ENCODE measurements at regions not wholly inside any gene's neighbourhood (a gene's known extent, or its start where the extent isn't known, plus 50 kb on each side); places are given as distances from the start of the nearest gene placed in this dataset.

DNA sequence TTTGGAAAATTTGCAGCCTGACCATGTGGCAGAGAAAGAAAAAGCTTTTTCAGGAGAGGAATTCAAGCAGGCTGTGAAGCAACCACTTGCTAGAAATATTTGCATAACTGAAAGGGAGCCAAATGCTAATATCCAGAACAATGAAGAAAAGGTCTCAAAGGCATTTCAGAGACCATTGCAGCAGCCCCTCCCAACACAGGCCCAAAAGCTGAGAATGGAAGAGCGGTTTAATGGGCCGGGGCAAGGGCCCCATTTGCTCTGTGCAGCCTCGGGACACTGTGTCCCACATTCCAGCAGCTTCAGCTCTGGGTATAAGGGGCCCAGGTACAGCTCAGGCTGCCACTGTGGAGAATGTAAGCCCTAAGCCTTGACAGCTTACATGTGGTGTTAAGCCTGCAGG lies 918.1 kb upstream of the POT1 start:
- TF ChIP-seq, protein P1, sequence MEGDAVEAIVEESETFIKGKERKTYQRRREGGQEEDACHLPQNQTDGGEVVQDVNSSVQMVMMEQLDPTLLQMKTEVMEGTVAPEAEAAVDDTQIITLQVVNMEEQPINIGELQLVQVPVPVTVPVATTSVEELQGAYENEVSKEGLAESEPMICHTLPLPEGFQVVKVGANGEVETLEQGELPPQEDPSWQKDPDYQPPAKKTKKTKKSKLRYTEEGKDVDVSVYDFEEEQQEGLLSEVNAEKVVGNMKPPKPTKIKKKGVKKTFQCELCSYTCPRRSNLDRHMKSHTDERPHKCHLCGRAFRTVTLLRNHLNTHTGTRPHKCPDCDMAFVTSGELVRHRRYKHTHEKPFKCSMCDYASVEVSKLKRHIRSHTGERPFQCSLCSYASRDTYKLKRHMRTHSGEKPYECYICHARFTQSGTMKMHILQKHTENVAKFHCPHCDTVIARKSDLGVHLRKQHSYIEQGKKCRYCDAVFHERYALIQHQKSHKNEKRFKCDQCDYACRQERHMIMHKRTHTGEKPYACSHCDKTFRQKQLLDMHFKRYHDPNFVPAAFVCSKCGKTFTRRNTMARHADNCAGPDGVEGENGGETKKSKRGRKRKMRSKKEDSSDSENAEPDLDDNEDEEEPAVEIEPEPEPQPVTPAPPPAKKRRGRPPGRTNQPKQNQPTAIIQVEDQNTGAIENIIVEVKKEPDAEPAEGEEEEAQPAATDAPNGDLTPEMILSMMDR (IDR thresholded peaks at IDR 0.05; ENCODE audit: unreplicated experiment): no peak
- no peak for DNase-seq (ENCODE audit: low spot score)
- H3K36me3 Mint-ChIP-seq (ENCODE audit: low read depth, unreplicated experiment): no peaks in the 10 kb centered on the region
- no peaks in the 10 kb centered on the region for H3K4me1 Mint-ChIP-seq (ENCODE audit: unreplicated experiment)
- H3K4me3 Mint-ChIP-seq (ENCODE audit: unreplicated experiment): no peak overlapping the region
- H3K27ac Mint-ChIP-seq (ENCODE audit: unreplicated experiment): no peak overlapping the region
- H3K9me3 Mint-ChIP-seq (ENCODE audit: unreplicated experiment): no peaks in the 10 kb centered on the region
- peaks cover 4% of the 10 kb centered on the region for H3K27me3 Mint-ChIP-seq (ENCODE audit: unreplicated experiment)

DNA sequence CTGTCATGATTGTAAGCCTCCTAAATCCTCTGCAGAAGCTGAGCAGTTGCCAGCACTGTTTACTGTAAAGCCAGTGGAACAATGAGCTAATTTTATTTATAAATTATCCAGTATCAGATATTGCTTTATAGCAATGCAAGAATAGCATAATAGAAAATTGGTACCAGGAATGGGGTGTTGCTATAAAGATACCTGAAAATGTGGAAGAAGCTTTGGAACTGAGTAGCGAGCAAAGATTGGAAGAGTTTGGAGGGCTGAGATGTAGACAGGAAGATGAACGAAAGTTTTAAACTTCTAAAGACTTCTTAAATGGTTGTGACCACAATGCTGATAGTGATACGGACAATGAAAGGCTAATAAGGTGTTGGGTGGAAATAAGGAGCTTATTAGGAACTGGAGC lies 917.4 kb upstream of the POT1 start:
- Mint-ChIP-seq H3K36me3 (ENCODE audit: low read depth, unreplicated experiment) (no peaks in the 10 kb centered on the region), H3K27ac (ENCODE audit: unreplicated experiment) (no peak overlapping the region), H3K27me3 (ENCODE audit: unreplicated experiment) (peaks cover 4% of the 10 kb centered on the region), H3K9me3 (ENCODE audit: unreplicated experiment) (no peaks in the 10 kb centered on the region), H3K4me3 (ENCODE audit: unreplicated experiment) (no peak overlapping the region), H3K4me1 (ENCODE audit: unreplicated experiment) (no peaks in the 10 kb centered on the region)
- no peak for DNase-seq (ENCODE audit: low spot score)
- TF ChIP-seq, protein P1 (IDR thresholded peaks at IDR 0.05; ENCODE audit: unreplicated experiment): no peak

DNA sequence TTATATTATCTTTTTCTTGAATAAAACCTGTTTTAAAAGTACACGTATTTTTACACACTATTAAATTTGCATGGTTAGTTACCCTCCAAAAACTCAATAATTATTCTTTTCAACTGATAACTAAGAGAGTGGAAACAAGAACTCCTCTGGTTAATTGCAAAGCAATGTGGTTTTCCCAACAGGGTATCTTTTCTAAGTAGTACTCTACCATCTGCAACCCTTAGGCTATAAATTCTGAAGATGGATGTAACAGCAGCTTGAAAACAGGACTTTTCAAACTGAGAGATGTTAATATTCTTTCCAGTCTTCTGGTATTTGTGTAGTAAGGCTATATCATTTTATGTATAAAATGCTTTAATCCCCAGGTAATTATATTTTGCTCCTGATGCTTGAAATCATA lies 916.1 kb upstream of the POT1 start:
- no peak for DNase-seq (ENCODE audit: low spot score)
- no peak overlapping the region for H3K4me3 Mint-ChIP-seq (ENCODE audit: unreplicated experiment)
- no peak overlapping the region for H3K27ac Mint-ChIP-seq (ENCODE audit: unreplicated experiment)
- TF ChIP-seq, protein P1 (IDR thresholded peaks at IDR 0.05; ENCODE audit: unreplicated experiment): no peak
- H3K9me3 Mint-ChIP-seq (ENCODE audit: unreplicated experiment): no peaks in the 10 kb centered on the region
- H3K36me3 Mint-ChIP-seq (ENCODE audit: low read depth, unreplicated experiment): no peaks in the 10 kb centered on the region
- peaks cover 3% of the 10 kb centered on the region for H3K27me3 Mint-ChIP-seq (ENCODE audit: unreplicated experiment)
- no peaks in the 10 kb centered on the region for H3K4me1 Mint-ChIP-seq (ENCODE audit: unreplicated experiment)

DNA sequence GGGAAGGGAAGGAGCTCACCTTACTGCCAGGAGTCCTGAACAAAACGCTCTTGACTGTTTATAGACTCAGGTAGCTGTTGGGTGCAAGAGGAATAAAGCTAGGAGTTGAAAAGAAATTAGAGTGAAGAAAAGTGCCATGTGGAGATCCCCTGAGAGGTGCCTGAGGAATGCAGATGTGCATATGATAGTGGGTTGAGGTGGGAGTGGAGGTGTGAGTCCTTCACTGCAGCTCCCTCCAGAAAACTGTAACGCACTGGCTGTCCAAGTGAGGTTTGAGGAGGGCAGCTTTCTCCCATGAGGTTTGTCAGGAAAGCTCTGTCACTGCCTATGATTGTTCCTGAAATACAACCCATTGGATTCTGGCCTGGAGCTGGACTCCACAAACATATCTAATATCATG lies 904.8 kb upstream of the POT1 start:
- TF ChIP-seq, protein P1 (IDR thresholded peaks at IDR 0.05; ENCODE audit: unreplicated experiment): no peak
- Mint-ChIP-seq H3K4me1 (ENCODE audit: unreplicated experiment) (no peaks in the 10 kb centered on the region), H3K9me3 (ENCODE audit: unreplicated experiment) (no peaks in the 10 kb centered on the region), H3K4me3 (ENCODE audit: unreplicated experiment) (no peak overlapping the region), H3K27ac (ENCODE audit: unreplicated experiment) (no peak overlapping the region), H3K36me3 (ENCODE audit: low read depth, unreplicated experiment) (no peaks in the 10 kb centered on the region), H3K27me3 (ENCODE audit: unreplicated experiment) (peaks cover 2% of the 10 kb centered on the region)
- no peak for DNase-seq (ENCODE audit: low spot score)

DNA sequence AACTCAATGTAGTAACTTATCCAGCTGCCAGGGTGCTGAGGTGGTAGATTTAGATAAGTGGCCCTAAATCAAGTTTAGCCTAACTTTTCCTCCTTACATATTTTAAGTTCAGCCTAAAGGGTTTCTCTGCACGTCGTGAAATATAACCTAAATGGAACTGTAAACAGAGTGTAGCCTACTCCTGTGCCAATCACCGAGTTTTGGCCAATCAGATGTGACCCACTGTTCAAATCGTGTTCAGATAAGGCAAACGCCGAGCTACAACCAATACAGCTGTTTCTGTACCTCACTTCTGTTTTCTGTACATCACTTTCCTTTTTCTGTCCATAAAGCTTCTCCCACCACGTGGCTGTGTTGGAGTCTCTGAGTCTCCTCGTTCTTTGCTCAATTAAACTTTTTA lies 904.2 kb upstream of the POT1 start:
- peaks cover 2% of the 10 kb centered on the region for H3K27me3 Mint-ChIP-seq (ENCODE audit: unreplicated experiment)
- H3K36me3 Mint-ChIP-seq (ENCODE audit: low read depth, unreplicated experiment): no peaks in the 10 kb centered on the region
- H3K9me3 Mint-ChIP-seq (ENCODE audit: unreplicated experiment): no peaks in the 10 kb centered on the region
- H3K27ac Mint-ChIP-seq (ENCODE audit: unreplicated experiment): no peak overlapping the region
- no peak for DNase-seq (ENCODE audit: low spot score)
- TF ChIP-seq, protein P1 (IDR thresholded peaks at IDR 0.05; ENCODE audit: unreplicated experiment): no peak
- no peaks in the 10 kb centered on the region for H3K4me1 Mint-ChIP-seq (ENCODE audit: unreplicated experiment)
- no peak overlapping the region for H3K4me3 Mint-ChIP-seq (ENCODE audit: unreplicated experiment)
